Bronchial epithelial cell (primary cell): ENCODE measurements at regions not wholly inside any gene's neighbourhood (a gene's known extent, or its start where the extent isn't known, plus 50 kb on each side); places are given as distances from the start of the nearest gene placed in this dataset.

Experiments
- DNase-seq: peaks from one replicate; pipeline ENCODE4 v3.0.0-alpha.2; 2010; ENCODE audit warnings: low read depth
- FAIRE-seq: peaks from 2 replicates; lab custom pipeline; 2011; peaks lifted over from hg19 to GRCh38; lab: Jason Lieb, UNC
- H3K27me3 ChIP-seq: 2 replicates; pipeline ENCODE4 v1.5.1; 2011; ENCODE audit warnings: low read length; ENCODE audit not compliant: control insufficient read depth, insufficient read depth
- H3K36me3 ChIP-seq: 2 replicates; pipeline ENCODE4 v1.5.1; 2011; ENCODE audit warnings: low read length; ENCODE audit not compliant: control insufficient read depth, insufficient read depth
- H3K4me3 ChIP-seq: 2 replicates; pipeline ENCODE4 v1.5.1; 2011; ENCODE audit warnings: mild to moderate bottlenecking, low read depth, low read length, control low read depth
- CTCF ChIP-seq: IDR thresholded peaks from 2 replicates; pipeline ENCODE4 v1.5.1; 2011; ENCODE audit warnings: mild to moderate bottlenecking, moderate library complexity, low read length, control low read depth, inconsistent platforms; ENCODE audit not compliant: insufficient read depth, severe bottlenecking

GRCh38 chr2:52526735-52527134 is 1240.9 kb upstream of the CHAC2 start:
- Histone ChIP-seq H3K27me3 (no peaks in the 10 kb centered on the region), H3K36me3 (no peaks in the 10 kb centered on the region), H3K4me3 (no peak overlapping the region)
- TF ChIP-seq CTCF = no peak
- DNase-seq (no peak), FAIRE-seq (no peak)

GRCh38 chr2:52520644-52521043 is 1247.0 kb upstream of the CHAC2 start:
- FAIRE-seq (no peak), DNase-seq (no peak)
- no peak for TF ChIP-seq CTCF
- Histone ChIP-seq H3K4me3 (no peak overlapping the region), H3K27me3 (no peaks in the 10 kb centered on the region), H3K36me3 (no peaks in the 10 kb centered on the region)

- FAIRE-seq (no peak), DNase-seq (no peak)
- Histone ChIP-seq H3K36me3 (no peaks in the 10 kb centered on the region), H3K27me3 (no peaks in the 10 kb centered on the region), H3K4me3 (no peak overlapping the region)
- no peak for TF ChIP-seq CTCF
Observed at GRCh38 chr2:52518678-52519077, 1248.9 kb upstream of the CHAC2 start.

- DNase-seq (no peak), FAIRE-seq (no peak)
- Histone ChIP-seq H3K36me3 (no peaks in the 10 kb centered on the region), H3K4me3 (no peak overlapping the region), H3K27me3 (no peaks in the 10 kb centered on the region)
- TF ChIP-seq CTCF = no peak
Observed at GRCh38 chr2:52512760-52513159, 1254.8 kb upstream of the CHAC2 start.

GRCh38 chr2:52510432-52510831 is 1257.2 kb upstream of the CHAC2 start:
- no peaks in the 10 kb centered on the region for H3K27me3 ChIP-seq
- H3K36me3 ChIP-seq = no peaks in the 10 kb centered on the region
- peak; percentile 80 for DNase-seq
- FAIRE-seq = no peak
- TF ChIP-seq CTCF = no peak
- no peak overlapping the region for H3K4me3 ChIP-seq

- TF ChIP-seq CTCF = no peak
- no peak overlapping the region for H3K4me3 ChIP-seq
- DNase-seq = no peak
- no peaks in the 10 kb centered on the region for H3K27me3 ChIP-seq
- H3K36me3 ChIP-seq = no peaks in the 10 kb centered on the region
- FAIRE-seq = no peak
Observed at GRCh38 chr2:52502476-52502860, 1265.1 kb upstream of the CHAC2 start.
